ENCODE measurements at regions not wholly inside any gene's neighbourhood (a gene's known extent, or its start where the extent isn't known, plus 50 kb on each side); places are given as distances from the start of the nearest gene placed in this dataset.
"Not testable (repeated sequence)": the region's sequence is repeated elsewhere in the genome, so short reads cannot be mapped to it uniquely, and the experiment has no call there.

DNA sequence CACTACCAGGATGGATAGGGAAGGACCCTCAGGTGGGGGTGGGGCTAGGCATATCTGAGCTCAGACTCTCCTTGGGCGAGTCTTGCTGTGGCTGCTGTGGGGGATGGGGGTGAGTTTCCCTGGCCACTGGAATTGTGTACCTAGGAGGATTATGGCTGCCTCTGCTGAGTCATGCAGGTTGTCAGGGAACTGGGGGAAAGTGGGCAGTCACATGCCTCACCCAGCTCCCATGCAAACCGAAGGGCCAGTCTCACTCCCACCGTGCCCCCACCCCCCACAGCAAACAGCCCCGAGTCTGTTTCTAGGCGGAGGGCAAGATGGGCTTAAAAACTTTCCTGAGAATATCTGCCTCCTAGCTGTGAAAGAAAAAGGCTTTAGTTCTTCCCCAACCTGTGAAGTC lies 210.3 kb upstream of the FERMT1 start:
- no peaks in the 10 kb centered on the region for H3K4me1 Mint-ChIP-seq (ENCODE audit: insufficient read depth, unreplicated experiment)
- H3K4me3 Mint-ChIP-seq (ENCODE audit: unreplicated experiment) = no peak overlapping the region
- H3K9me3 Mint-ChIP-seq (ENCODE audit: unreplicated experiment) = peaks cover 7% of the 10 kb centered on the region
- H3K27ac Mint-ChIP-seq (ENCODE audit: low read depth, unreplicated experiment) = no peak overlapping the region
- POLR2A ChIA-PET = interaction anchor here (0.6 to 0.7 kb wide), 2 partner anchors 350 to 361 kb away, joined by 3 to 4 read pairs; no protein-coding TSS in a partner anchor
- no peaks in the 10 kb centered on the region for H3K36me3 Mint-ChIP-seq (ENCODE audit: insufficient read depth, unreplicated experiment)
- no peaks in the 10 kb centered on the region for H3K27me3 Mint-ChIP-seq (ENCODE audit: insufficient read depth, unreplicated experiment)
- no peak for TF ChIP-seq CTCF (IDR thresholded peaks at IDR 0.05; ENCODE audit: unreplicated experiment)
- DNase-seq (ENCODE audit: unreplicated experiment) = no peak
- CTCF ChIA-PET = interaction anchor here (0.9 to 1.3 kb wide), 3 partner anchors 11 to 87 kb away, joined by 3 read pairs; no protein-coding TSS in a partner anchor
- no TSS peak for BruUV-seq (replicated peaks)
- intact Hi-C loops (cut with micrococcal nuclease) = no loop called here

DNA sequence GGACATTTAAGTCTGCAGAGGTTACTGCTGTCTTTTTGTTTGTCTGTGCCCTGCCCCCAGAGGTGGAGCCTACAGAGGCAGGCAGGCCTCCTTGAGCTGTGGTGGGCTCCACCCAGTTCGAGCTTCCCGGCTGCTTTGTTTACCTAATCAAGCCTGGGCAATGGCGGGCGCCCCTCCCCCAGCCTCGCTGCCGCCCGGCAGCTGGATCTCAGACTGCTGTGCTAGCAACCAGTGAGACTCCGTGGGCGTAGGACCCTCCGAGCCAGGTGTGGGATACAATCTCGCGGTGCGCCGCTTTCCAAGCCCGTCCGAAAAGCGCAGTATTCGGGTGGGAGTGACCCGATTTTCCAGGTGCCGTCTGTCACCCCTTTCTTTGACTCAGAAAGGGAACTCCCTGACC lies 198.4 kb upstream of the FERMT1 start:
- POLR2A ChIA-PET; H3K4me1 Mint-ChIP-seq (ENCODE audit: insufficient read depth, unreplicated experiment); H3K27me3 Mint-ChIP-seq (ENCODE audit: insufficient read depth, unreplicated experiment); H3K4me3 Mint-ChIP-seq (ENCODE audit: unreplicated experiment); DNase-seq (ENCODE audit: unreplicated experiment); H3K36me3 Mint-ChIP-seq (ENCODE audit: insufficient read depth, unreplicated experiment); H3K27ac Mint-ChIP-seq (ENCODE audit: low read depth, unreplicated experiment); intact Hi-C loops (cut with micrococcal nuclease); CTCF ChIA-PET; BruUV-seq (replicated peaks): not testable (repeated sequence)
- H3K9me3 Mint-ChIP-seq (ENCODE audit: unreplicated experiment) = peaks cover 13% of the 10 kb centered on the region

DNA sequence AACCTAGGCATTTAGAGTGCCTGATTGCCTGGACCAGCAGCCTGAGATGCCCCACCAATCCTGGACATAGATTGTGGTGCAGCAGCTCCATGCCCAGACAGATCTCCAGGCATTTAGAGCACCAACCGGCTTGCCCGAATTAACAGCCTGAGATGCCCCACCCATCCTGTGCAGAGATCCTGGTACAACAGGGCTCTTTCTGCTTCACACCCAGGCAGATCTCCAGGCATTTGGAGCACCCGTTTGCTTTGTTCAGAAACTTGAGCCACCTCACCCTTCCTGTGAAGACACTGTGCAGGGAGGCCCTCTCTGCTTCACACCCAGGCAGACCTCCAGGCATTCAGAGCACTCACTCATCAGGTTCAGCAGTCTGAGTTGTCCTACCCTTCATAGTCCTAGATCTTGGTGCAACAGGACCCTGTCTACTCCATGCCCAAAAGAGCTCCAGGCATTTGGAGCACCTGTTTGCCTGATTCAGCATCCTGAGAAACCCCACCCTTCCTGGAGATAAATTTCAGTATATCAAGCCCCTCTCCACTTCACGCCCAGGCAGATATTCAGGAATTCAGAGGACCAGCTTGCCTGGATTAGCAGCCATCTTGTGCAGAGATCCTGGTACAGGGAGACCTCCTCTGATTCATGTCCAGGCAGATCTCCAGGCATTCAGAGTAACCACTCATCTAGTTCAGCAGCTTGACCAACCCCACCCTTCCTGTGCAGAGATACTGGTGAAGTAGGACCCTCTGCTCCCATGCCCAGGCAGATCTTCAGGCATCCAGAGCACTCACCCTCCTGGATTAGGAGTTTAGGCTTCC lies 189.2 kb upstream of the FERMT1 start:
- peak; percentile 37 for DNase-seq (ENCODE audit: unreplicated experiment)

GRCh38 chr20:6311097-6311496 lies 188.3 kb upstream of the FERMT1 start:
- Mint-ChIP-seq H3K4me1 (ENCODE audit: insufficient read depth, unreplicated experiment) (peaks cover 17% of the 10 kb centered on the region), H3K27me3 (ENCODE audit: insufficient read depth, unreplicated experiment) (no peaks in the 10 kb centered on the region), H3K27ac (ENCODE audit: low read depth, unreplicated experiment) (peak overlapping the region; percentile 87), H3K4me3 (ENCODE audit: unreplicated experiment) (no peak overlapping the region), H3K9me3 (ENCODE audit: unreplicated experiment) (peaks cover 14% of the 10 kb centered on the region), H3K36me3 (ENCODE audit: insufficient read depth, unreplicated experiment) (no peaks in the 10 kb centered on the region)
- POLR2A ChIA-PET = no interaction called here
- no TSS peak for BruUV-seq (replicated peaks)
- TF ChIP-seq CTCF (IDR thresholded peaks at IDR 0.05; ENCODE audit: unreplicated experiment) = no peak
- CTCF ChIA-PET = interaction anchor here (0.6 to 1.3 kb wide), 2 partner anchors 102 to 272 kb away, joined by 4 to 5 read pairs; no protein-coding TSS in a partner anchor
- no peak for DNase-seq (ENCODE audit: unreplicated experiment)
- intact Hi-C loops (cut with micrococcal nuclease) = no loop called here

More for the DNA sequence above, 189.2 kb upstream of the FERMT1 start:
- BruUV-seq (replicated peaks) = no TSS peak
- peak overlapping the region; percentile 20 for H3K4me3 Mint-ChIP-seq (ENCODE audit: unreplicated experiment)
- H3K4me1 Mint-ChIP-seq (ENCODE audit: insufficient read depth, unreplicated experiment) = peaks cover 11% of the 10 kb centered on the region
- POLR2A ChIA-PET = interaction anchor here (0.6 to 1.8 kb wide), 8 partner anchors 11 to 272 kb away, joined by 3 to 5 read pairs (median 4); no protein-coding TSS in a partner anchor
- no peaks in the 10 kb centered on the region for H3K27me3 Mint-ChIP-seq (ENCODE audit: insufficient read depth, unreplicated experiment)
- no peaks in the 10 kb centered on the region for H3K36me3 Mint-ChIP-seq (ENCODE audit: insufficient read depth, unreplicated experiment)
- intact Hi-C loops (cut with micrococcal nuclease) = no loop called here
- peaks cover 14% of the 10 kb centered on the region for H3K9me3 Mint-ChIP-seq (ENCODE audit: unreplicated experiment)
- H3K27ac Mint-ChIP-seq (ENCODE audit: low read depth, unreplicated experiment) = peak overlapping the region; percentile 87
- TF ChIP-seq CTCF (IDR thresholded peaks at IDR 0.05; ENCODE audit: unreplicated experiment) = no peak
- CTCF ChIA-PET = interaction anchor here (0.9 to 1.3 kb wide), 2 partner anchors 11 to 271 kb away, joined by 3 to 5 read pairs; no protein-coding TSS in a partner anchor
